Choroid plexus epithelial cell (primary cell): ENCODE measurements at regions not wholly inside any gene's neighbourhood (a gene's known extent, or its start where the extent isn't known, plus 50 kb on each side); places are given as distances from the start of the nearest gene placed in this dataset.

Experiments used
- DNase-seq: peaks from one replicate; pipeline ENCODE4 v3.0.0-alpha.2; 2010; ENCODE audit warnings: low read depth
- H3K4me3 ChIP-seq: 2 replicates; pipeline ENCODE4 v1.5.1; 2011; ENCODE audit warnings: low read depth, mild to moderate bottlenecking, control low read depth, low read length, moderate library complexity
- TF ChIP-seq, protein P1 (sequence below): conservative IDR thresholded peaks from 2 replicates; pipeline ENCODE4 v1.5.1; 2011; ENCODE audit warnings: low read depth, mild to moderate bottlenecking, control low read depth, inconsistent platforms, low read length, moderate library complexity

GRCh38 chr21:35635994-35636393, 424.3 kb downstream of the SETD4 start:
- DNase-seq = no peak
- no peak overlapping the region for H3K4me3 ChIP-seq
- TF ChIP-seq, protein P1, sequence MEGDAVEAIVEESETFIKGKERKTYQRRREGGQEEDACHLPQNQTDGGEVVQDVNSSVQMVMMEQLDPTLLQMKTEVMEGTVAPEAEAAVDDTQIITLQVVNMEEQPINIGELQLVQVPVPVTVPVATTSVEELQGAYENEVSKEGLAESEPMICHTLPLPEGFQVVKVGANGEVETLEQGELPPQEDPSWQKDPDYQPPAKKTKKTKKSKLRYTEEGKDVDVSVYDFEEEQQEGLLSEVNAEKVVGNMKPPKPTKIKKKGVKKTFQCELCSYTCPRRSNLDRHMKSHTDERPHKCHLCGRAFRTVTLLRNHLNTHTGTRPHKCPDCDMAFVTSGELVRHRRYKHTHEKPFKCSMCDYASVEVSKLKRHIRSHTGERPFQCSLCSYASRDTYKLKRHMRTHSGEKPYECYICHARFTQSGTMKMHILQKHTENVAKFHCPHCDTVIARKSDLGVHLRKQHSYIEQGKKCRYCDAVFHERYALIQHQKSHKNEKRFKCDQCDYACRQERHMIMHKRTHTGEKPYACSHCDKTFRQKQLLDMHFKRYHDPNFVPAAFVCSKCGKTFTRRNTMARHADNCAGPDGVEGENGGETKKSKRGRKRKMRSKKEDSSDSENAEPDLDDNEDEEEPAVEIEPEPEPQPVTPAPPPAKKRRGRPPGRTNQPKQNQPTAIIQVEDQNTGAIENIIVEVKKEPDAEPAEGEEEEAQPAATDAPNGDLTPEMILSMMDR = no peak

GRCh38 chr21:35635261-35635660, 425.1 kb downstream of the SETD4 start:
- peak; percentile 58 for DNase-seq
- TF ChIP-seq, protein P1 = no peak
- no peak overlapping the region for H3K4me3 ChIP-seq

DNA sequence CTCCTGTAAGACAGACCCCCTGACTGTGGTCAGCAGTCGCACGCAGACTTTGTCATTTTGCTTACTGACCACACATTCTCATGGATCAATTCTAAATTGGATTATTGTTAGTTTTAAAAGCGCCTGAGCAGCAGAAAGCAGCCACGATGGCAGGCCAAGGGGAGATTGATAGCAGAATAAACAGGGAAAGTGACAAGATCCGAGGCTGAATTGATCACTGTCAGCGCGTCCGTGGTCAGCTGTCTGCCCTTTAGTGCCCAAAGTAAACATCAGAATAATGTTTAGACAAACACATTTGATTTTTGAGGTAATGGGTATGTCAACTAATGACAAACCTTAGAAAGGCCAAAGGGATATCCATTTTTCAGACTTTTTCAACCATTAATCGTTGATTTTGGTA, 426.8 kb downstream of the SETD4 start:
- no peak overlapping the region for H3K4me3 ChIP-seq
- DNase-seq = no peak
- TF ChIP-seq, protein P1 = no peak

DNA sequence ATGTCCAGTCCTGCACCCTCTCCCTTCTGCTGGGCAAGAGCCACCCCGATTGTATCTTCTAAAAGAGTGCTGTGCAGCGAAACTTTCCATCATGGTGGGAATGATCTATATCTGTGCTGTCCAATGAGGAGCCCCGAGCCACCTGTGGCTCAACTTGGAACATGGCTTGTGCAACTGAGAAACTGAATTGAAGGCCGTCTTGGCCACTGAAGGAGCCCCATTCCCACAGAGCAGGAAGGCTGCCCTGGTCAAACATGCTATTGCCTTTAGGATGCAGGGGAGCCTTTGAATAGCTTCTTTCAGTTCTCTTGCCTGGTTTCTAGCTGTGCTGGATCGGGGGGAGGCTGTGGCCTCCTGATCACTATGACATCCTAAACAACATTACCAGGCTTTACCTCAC, 427.6 kb downstream of the SETD4 start:
- no peak for DNase-seq
- no peak overlapping the region for H3K4me3 ChIP-seq
- TF ChIP-seq, protein P1 = no peak

- DNase-seq = no peak
- TF ChIP-seq, protein P1 = no peak
- no peak overlapping the region for H3K4me3 ChIP-seq
These were observed 432.0 kb downstream of the SETD4 start for GRCh38 chr21:35628316-35628715.

DNA sequence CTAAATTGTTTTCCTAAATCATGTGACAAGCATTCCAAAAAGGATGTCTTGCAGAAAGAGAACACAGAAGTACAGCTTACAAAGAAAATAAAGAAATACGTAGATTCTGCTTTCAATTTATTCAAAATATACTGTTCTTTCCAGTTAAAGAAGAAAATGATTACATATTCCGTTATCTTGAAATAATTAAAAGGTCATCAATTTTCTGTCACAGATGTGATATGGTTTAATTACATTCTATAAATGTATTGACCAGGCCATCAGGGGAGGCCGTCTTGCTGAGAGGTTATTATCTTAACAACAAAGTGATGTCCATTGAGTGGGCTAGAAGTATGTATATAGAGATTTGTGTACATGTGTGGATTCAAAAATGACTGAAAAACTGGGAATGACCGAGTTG, 432.9 kb downstream of the SETD4 start:
- no peak for DNase-seq
- TF ChIP-seq, protein P1 = no peak
- no peak overlapping the region for H3K4me3 ChIP-seq

DNA sequence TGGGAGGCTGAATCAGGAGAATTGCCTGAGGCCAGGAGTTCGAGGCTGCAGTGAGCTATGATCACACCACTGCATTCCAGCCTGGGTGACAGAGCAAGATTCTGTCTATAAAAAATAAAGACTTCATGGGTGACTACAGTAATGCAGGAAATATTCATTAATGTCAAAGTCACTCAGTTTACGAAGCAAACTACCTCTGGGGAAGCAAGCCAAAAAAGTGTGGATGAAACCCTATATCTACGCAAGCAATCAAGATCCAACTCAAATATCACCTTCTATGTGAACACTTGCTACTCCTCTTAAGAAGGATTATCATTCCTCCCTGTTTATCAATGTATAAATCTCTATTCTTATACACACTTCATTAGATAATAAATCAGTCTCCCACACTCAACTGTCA, 434.8 kb downstream of the SETD4 start:
- TF ChIP-seq, protein P1 = no peak
- no peak overlapping the region for H3K4me3 ChIP-seq

More for the DNA sequence above, 434.8 kb downstream of the SETD4 start:
- no peak for DNase-seq
